ENCODE measurements at regions not wholly inside any gene's neighbourhood (a gene's known extent, or its start where the extent isn't known, plus 50 kb on each side); places are given as distances from the start of the nearest gene placed in this dataset.
A peak's percentile ranks its signal among the peaks of the same experiment; 100 is the strongest.

GRCh38 chr2:160651416-160652200, 158.0 kb upstream of the RBMS1 start:
- Mint-ChIP-seq H3K4me3 (peak overlapping the region in 1 of 2 donors; percentile 16), H3K9me3 (peaks cover 0 to 3% (median 3%) of the 10 kb centered on the region in 7 donors), H3K36me3 (peaks cover 0 to 2% of the 10 kb centered on the region in 2 donors), H3K27ac (peak overlapping the region; percentile 82 to 96 (median 87)), H3K27me3 (ENCODE audit: low read depth in 3 of 3) (peaks cover 0 to 4% (median 0%) of the 10 kb centered on the region in 3 donors), H3K4me1 (peaks cover 39% of the 10 kb centered on the region)
- peak; percentile 56 to 79 (median 69) for DNase-seq
- Histone ChIP-seq H4K20me1 (ENCODE audit: insufficient read depth, low read length) (no peaks in the 10 kb centered on the region), H3K9ac (ENCODE audit: insufficient read depth, low read length, poor library complexity, severe bottlenecking) (peak overlapping the region; percentile 43), H3K9me3 (replicated peaks in 1 of 2; ENCODE audit: control insufficient read depth in 1 of 2, insufficient read depth in 1 of 2, low read length in 2 of 2) (no peaks in the 10 kb centered on the region), H3K79me2 (ENCODE audit: insufficient read depth, low read length) (no peaks in the 10 kb centered on the region), H3K36me3 (replicated peaks in 1 of 2; ENCODE audit: control insufficient read depth in 1 of 2, insufficient read depth in 2 of 2, low read length in 2 of 2) (no peaks in the 10 kb centered on the region), H3K4me1 (ENCODE audit: control insufficient read depth in 1 of 2, insufficient read depth in 2 of 2, low read length in 2 of 2) (peaks cover 34 to 38% of the 10 kb centered on the region in 2 donors), H3K4me3 (replicated peaks in 1 of 3; ENCODE audit: low read depth in 2 of 3, low read length in 3 of 3) (peak overlapping the region in 1 of 3 experiments; percentile 31), H3K27ac (ENCODE audit: low read depth in 1 of 2, low read length in 2 of 2) (peak overlapping the region; percentile 70 to 89), H3K4me2 (replicated peaks; ENCODE audit: extremely low read depth, low read length, poor library complexity, severe bottlenecking) (peak overlapping the region; percentile 31), H2AFZ (ENCODE audit: insufficient read depth, low read depth, low read length, poor library complexity, severe bottlenecking) (no peak overlapping the region), H3K27me3 (ENCODE audit: control insufficient read depth in 2 of 2, insufficient read depth in 2 of 2, low read length in 2 of 2) (no peaks in the 10 kb centered on the region)
- intact Hi-C loops (cut with micrococcal nuclease) = loop anchor here (5.0 to 10.0 kb wide), 4 partner anchors 51 to 84 kb away; no protein-coding TSS in a partner anchor
- no peak for TF ChIP-seq CTCF (IDR thresholded peaks at IDR 0.05)
- WGBS (ENCODE audit: insufficient coverage) = 25% methylated on average over 1 of the region's 4 CpGs

DNA sequence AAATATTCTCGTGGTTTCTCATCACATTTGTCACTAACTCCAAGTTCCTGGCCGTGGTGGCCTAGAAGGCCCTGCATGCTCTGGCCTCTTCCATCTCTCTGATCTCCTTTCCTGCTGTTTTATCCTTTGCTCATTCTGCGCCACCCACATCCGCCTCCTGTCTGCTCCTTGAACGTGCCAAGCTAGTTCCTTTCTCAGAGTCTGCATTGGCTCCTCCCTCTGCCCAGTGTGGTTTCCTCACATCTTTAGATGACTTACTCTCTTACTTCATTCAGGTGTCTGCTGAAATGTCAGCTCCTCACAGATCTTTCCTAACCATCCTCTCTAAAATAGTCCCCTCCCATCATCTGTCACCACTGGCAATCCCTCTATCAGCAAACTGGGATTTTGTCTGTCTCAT, 158.6 kb upstream of the RBMS1 start:
- H2AFZ ChIP-seq (ENCODE audit: insufficient read depth, low read depth, low read length, poor library complexity, severe bottlenecking) = no peak overlapping the region
- H3K27me3 ChIP-seq (ENCODE audit: control insufficient read depth in 2 of 2, insufficient read depth in 2 of 2, low read length in 2 of 2) = no peaks in the 10 kb centered on the region
- H3K4me1 Mint-ChIP-seq = peaks cover 39% of the 10 kb centered on the region
- DNase-seq = peak; percentile 81 to 94 (median 88)
- H3K36me3 ChIP-seq (replicated peaks in 1 of 2; ENCODE audit: control insufficient read depth in 1 of 2, insufficient read depth in 2 of 2, low read length in 2 of 2) = no peaks in the 10 kb centered on the region
- H3K27ac Mint-ChIP-seq = peak overlapping the region; percentile 82 to 96 (median 87)
- WGBS (ENCODE audit: insufficient coverage) = 0% methylated on average over 5 of the region's 5 CpGs
- peaks cover 34 to 38% of the 10 kb centered on the region in 2 donors for H3K4me1 ChIP-seq (ENCODE audit: control insufficient read depth in 1 of 2, insufficient read depth in 2 of 2, low read length in 2 of 2)
- intact Hi-C loops (cut with micrococcal nuclease) = loop anchor here (5.0 to 10.0 kb wide), 4 partner anchors 50 to 85 kb away; no protein-coding TSS in a partner anchor
- H4K20me1 ChIP-seq (ENCODE audit: insufficient read depth, low read length) = no peaks in the 10 kb centered on the region
- TF ChIP-seq CTCF (IDR thresholded peaks at IDR 0.05) = no peak
- no peaks in the 10 kb centered on the region for H3K79me2 ChIP-seq (ENCODE audit: insufficient read depth, low read length)
- H3K36me3 Mint-ChIP-seq = peaks cover 0 to 2% of the 10 kb centered on the region in 2 donors
- peaks cover 0 to 4% (median 0%) of the 10 kb centered on the region in 3 donors for H3K27me3 Mint-ChIP-seq (ENCODE audit: low read depth in 3 of 3)
- H3K4me3 Mint-ChIP-seq = peak overlapping the region in 1 of 2 donors; percentile 32
- H3K4me3 ChIP-seq (replicated peaks in 1 of 3; ENCODE audit: low read depth in 2 of 3, low read length in 3 of 3) = peak overlapping the region in 1 of 3 experiments; percentile 28
- peak overlapping the region; percentile 70 to 89 for H3K27ac ChIP-seq (ENCODE audit: low read depth in 1 of 2, low read length in 2 of 2)
- peak overlapping the region; percentile 43 for H3K9ac ChIP-seq (ENCODE audit: insufficient read depth, low read length, poor library complexity, severe bottlenecking)
- H3K9me3 ChIP-seq (replicated peaks in 1 of 2; ENCODE audit: control insufficient read depth in 1 of 2, insufficient read depth in 1 of 2, low read length in 2 of 2) = no peaks in the 10 kb centered on the region
- H3K4me2 ChIP-seq (replicated peaks; ENCODE audit: extremely low read depth, low read length, poor library complexity, severe bottlenecking) = peak overlapping the region; percentile 31
- H3K9me3 Mint-ChIP-seq = peaks cover 0 to 3% (median 3%) of the 10 kb centered on the region in 7 donors

All from CD14-positive monocyte (primary cell).